ENCODE measurements at regions not wholly inside any gene's neighbourhood (a gene's known extent, or its start where the extent isn't known, plus 50 kb on each side); places are given as distances from the start of the nearest gene placed in this dataset.

GRCh38 chr14:38073641-38074040 lies 134.1 kb upstream of the SSTR1 start:
- no peak for DNase-seq

DNA sequence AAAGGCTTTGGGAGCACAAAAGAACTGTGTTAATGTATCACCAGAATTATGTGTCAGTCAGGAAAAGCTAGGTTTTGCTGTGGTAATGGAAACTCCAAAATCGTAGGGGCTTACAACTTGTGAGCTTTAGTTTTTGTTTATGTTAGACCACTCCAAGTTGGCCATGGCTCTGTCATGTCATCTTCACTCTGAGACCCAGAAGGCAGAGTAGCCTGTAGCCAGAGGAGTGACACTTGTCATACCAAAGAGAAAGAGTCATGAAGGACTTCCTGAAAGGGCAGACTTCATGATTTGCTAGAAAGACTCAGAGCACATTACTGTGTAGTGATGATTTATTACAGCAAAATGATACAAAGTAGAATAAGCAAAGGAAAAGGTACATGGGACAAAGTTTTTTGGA lies 133.6 kb upstream of the SSTR1 start:
- no peak for DNase-seq

- DNase-seq: no peak
These were observed 132.9 kb upstream of the SSTR1 start for GRCh38 chr14:38074754-38075153.

GRCh38 chr14:38078393-38078792 lies 129.3 kb upstream of the SSTR1 start:
- DNase-seq: no peak

GRCh38 chr14:38079268-38079667 lies 128.4 kb upstream of the SSTR1 start:
- no peak for DNase-seq

DNA sequence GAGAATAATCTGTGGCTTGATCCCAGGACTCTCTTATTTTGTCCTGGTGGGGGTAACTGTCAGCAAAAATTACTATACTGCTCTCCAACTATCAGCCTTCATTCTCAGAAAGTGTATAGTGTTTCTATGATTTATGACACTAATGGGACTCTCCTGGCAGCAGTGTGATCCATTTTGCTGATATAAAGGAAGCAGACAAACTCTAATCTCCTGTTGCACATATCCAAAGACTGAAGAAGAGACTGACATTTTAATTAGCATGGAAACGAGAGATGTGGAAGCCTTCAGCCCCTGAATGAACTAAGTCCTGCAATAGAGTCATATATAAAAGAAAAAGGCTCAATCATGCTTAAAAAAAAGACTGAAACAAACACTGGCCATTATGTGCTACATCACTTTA lies 127.8 kb upstream of the SSTR1 start:
- DNase-seq: no peak

DNA sequence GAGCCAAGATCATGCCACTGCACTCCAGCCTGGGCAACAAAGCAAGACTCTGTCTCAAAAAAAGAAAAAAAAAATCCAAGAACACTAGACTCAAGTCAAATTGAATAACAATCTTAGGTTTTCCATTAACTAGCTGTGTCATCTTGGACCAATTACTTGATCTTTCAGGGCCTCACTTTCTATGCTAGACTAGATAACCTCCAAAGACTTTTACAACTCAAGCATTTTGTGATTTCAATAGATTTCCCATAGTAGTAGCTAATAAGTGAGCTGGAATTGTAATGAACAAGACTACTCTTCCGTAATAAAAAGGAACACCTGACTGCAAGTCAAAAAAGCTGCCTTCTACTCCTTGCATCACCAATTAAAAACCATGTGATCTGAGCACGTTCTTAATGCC lies 127.0 kb upstream of the SSTR1 start:
- no peak for DNase-seq

- DNase-seq: no peak
These were observed 124.7 kb upstream of the SSTR1 start for GRCh38 chr14:38083039-38083438.

DNA sequence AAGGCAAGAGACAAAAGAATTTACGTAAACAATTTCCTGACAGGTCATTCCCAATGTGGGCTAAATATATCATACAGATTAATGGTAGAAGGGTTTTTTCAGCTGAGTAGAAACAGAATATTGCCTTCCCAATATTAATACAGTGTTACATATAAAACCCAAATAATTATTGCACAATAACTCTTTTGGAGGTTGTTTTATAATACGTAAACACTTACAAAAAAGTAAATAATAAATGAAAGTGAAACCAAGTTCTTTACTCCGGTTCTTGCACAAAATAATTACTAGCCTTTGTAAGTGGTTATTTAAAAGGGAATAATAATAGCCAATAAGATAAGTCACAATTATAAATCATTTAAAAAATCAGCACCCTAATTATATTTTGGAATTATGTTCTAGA lies 118.6 kb upstream of the SSTR1 start:
- DNase-seq: no peak

- DNase-seq: no peak
These were observed 117.2 kb upstream of the SSTR1 start for GRCh38 chr14:38090506-38090905.

GRCh38 chr14:38098074-38098836 lies 109.4 kb upstream of the SSTR1 start:
- DNase-seq: no peak

- DNase-seq: no peak
These were observed 106.0 kb upstream of the SSTR1 start for GRCh38 chr14:38101679-38102078.

DNA sequence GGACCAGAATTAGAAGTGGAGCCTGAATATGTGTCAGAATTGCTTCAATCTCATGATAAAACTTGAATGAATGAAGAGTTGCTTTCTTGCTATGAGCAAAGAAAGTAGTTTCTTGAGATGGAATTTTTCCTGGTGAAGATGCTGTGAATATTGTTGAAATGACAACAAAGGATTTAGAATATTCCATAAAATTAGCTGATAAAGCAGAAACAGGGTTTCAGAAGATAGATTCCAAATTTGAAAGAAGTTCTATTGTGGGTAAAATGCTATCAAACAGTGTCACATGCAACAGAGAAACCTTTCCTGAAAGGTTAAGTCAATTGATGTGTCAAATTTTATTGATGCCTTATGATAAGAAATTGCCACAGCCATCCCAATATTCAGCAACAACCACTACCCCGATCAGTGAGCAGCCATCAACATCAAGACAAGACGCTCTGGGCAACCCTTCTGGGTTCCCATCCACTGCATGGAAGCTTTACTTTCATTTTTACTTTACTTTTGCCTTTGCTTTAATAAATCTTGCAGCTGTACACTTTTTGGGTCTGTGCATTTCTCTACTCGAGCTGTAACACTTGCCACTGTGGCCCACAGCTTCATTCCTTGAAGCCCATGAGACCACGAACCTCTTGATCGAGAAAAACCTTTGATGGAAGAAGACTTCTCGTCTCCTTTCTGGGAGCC lies 104.0 kb upstream of the SSTR1 start:
- DNase-seq: no peak

- no peak for DNase-seq
These were observed 102.5 kb upstream of the SSTR1 start for GRCh38 chr14:38105106-38105702.

DNA sequence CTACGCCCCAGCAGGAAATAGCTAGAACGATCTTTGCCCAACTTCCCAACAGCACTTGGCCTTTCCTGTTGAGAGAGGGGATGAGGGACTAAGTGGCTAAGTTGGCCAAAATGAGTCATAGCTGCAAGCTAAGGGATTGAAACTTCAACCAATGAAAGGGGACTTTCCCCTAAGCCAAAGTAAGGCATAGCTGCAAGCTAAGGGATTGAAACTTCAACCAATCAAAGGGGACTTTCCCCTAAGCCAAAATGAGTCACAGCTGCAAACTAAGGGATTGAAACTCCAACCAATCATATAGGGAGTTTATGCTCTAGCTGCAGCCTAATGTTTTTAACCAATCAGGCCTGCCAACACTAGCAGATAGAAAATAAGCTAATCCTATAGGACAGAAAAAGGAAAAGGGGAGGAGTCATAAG lies 100.5 kb upstream of the SSTR1 start:
- no peak for DNase-seq

GRCh38 chr14:38108681-38109080 lies 99.0 kb upstream of the SSTR1 start:
- DNase-seq: peak; percentile 2

DNA sequence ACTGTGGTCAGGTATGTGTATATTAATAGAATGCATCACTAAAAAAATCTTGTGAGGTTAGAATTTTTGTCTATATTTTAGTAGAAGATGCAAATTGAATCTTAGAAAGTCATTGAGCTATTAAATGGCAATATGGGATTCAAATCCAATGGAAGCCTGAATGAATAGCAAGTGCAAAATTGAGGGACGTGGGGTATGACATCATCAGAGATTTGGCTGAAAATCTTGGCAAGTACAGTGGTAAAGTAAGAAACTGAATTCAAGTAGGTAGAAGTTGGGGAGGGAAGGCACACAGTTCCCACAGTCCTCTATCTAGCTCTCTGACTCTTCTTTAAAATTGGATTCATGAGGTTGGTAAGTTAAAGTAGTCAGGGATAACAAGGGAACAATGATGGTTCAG lies 97.4 kb upstream of the SSTR1 start:
- DNase-seq: no peak

GRCh38 chr14:38111046-38111445 lies 96.7 kb upstream of the SSTR1 start:
- DNase-seq: no peak

- no peak for DNase-seq
These were observed 94.2 kb upstream of the SSTR1 start for GRCh38 chr14:38113546-38113945.

DNA sequence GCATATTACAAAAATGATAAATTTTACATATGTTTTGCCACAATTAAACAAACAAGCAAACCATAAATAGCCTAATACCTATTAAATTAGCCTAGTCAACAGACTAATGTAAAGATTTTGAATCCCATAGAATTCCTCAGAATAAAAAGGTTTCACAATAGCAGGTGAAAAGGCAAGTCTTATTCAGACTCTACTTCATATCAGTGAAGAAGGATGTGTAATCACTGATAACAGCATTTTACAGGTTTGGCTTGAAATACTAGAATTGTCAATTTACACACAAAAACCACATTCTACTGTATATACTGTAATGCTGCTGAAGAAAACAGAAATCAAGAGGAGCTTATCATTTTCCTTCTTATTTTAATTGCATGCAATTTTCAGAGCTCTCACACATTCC lies 90.8 kb upstream of the SSTR1 start:
- no peak for DNase-seq

DNA sequence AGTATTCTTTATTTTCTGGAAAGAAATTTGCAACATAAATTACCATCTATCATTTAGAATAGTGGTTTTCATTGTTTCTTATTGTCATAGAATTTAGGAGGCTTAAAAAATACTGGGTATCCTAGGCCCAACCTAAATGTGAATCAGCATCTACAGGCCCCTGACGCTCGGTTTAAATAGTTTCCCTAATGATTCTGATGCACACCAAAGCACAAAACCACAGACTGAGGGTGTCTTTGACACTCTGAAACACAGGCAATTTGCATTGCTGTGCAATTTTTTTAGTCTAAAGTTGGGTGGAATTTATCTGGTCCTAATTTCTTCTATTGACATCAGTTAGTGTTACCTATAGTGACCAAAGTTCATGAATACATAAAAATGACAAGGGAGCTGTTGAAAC lies 87.6 kb upstream of the SSTR1 start:
- no peak for DNase-seq

DNA sequence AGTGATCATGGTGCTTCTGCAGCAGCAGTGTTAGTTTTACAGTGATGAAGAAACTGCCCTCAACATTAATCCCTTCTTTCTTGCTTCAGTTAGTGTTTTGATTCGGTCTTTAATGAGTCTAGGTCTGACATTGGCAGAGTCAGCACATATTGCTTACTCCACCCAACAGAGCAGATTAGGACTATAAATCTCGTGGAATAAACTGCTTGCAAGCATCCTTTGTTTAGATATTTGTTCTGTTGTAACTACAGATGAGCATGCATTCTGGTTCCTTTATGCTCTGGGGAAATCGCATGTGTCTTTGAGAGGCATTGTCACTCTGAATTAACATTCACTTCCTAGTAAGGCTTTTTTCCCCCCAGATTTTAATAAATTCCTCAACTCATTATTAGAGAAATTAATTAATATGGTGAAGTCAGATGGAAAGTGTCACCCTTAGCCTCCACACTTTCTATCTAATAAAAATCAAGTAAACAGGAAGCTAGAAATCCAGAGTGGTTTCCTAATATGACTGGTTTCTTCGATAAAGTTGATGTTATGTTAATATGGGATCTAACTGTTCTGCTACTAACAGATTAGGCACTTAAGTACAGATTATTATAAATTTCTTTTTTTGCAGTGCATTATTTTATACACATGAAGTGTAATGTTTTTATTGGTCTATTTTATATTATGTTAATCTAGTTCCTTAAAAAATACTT lies 86.2 kb upstream of the SSTR1 start:
- peak; percentile 73 for DNase-seq

DNA sequence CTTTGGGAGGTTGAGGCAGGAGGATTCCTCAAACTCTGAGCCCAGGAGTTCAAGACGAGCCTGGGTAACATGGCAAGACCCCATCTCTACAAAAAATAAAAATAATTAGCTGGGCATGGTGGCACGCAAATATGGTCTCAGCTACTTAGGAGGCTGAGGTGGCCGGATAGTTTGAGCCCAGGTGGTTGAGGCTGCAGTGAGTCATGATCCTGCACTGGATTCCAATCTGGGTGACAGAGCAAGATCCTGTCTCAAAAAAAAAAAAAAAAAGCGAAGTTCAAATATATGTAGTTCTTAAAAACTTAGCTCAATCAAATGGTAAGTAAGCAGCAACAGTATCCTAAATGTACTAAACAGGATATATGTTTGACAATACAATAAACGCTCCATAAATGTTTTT lies 85.5 kb upstream of the SSTR1 start:
- DNase-seq: no peak

GRCh38 chr14:38124506-38124905 lies 83.2 kb upstream of the SSTR1 start:
- DNase-seq: no peak

All from eye (tissue), 1 donor.